NCI-H510A treated with DMSO at 0.1 percent for 48 hours (cell line): ENCODE measurements at regions not wholly inside any gene's neighbourhood (a gene's known extent, or its start where the extent isn't known, plus 50 kb on each side); places are given as distances from the start of the nearest gene placed in this dataset.
"Not testable (repeated sequence)": the region's sequence is repeated elsewhere in the genome, so short reads cannot be mapped to it uniquely, and the experiment has no call there.

Experiments
- DNase-seq: peaks from one replicate; lab custom pipeline; 2025; lab: John Stamatoyannopoulos, UW

GRCh38 chr1:55781003-55781402 is 565.8 kb upstream of the USP24 start:
- DNase-seq = no peak

DNA sequence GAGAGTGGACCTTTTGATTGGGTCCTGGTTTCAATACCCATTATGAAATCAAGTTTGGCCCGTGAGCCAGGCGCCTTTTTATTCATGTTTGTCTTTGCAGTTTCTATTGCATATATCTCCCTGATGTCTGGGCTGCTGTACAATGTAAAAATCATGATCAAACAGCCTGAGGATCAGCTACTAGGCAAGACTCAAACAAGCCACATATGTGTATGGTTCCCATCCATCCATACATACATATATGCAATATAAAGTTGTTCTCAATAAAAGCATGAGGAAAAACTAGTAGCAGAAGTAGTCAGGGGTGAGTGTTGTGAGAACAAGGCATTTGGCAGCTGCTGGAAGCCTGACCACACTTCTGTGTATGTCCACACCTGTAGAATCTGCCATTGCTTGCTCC is 562.4 kb upstream of the USP24 start:
- peak; percentile 8 for DNase-seq

DNA sequence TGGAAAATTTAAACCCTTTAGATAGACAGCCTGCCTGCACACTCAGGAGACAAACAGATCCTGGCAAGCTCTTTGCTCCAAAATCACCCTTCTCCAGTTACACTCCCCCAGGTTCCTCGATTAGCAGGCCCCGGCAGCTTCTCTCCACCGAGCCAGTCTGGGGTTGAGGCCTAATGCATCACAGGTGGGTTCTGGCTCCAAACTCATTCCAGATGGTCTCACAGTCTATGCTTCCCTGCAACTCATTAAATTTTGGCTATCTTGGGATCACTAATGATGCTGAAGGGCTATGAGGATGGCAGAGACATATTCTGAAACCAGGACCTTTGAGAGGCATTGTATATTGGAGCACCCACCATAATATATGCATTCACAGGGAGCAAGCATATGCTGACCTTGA is 559.8 kb upstream of the USP24 start:
- DNase-seq = no peak

- DNase-seq = no peak
These were observed 559.3 kb upstream of the USP24 start for GRCh38 chr1:55774446-55774845.

DNA sequence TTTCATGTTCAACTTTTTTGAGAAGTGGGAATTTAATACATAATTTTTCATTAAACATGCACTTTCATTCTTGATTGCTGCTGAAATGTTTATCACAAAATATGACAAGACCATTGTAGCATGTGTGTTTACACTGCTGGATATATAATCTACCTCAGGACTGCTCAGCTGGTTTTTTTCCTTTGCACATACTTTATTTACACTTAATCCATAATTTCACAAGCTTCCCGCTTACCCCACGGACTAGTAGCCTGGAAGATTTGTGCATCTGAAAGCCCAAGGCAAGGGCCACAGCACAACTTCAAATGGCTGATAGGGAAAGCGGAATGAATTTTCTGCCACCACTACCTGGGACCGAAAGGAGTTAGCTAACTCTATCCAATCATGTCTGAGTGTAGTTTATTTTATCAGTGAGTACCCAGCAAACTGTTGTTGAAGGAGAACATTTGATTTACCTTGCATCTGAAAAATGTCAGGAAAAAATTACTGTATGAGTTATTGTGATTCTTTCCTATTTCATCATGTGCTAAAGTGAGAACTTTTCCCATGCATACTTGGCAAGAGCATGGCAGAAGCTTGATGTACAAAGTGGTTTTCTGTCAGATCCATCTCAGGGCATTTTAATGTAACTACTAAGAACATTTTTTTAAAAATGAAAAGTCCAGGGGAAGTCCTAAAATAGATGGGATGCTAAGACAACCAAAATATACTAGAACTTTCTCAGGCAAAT is 558.2 kb upstream of the USP24 start:
- DNase-seq = no peak

DNA sequence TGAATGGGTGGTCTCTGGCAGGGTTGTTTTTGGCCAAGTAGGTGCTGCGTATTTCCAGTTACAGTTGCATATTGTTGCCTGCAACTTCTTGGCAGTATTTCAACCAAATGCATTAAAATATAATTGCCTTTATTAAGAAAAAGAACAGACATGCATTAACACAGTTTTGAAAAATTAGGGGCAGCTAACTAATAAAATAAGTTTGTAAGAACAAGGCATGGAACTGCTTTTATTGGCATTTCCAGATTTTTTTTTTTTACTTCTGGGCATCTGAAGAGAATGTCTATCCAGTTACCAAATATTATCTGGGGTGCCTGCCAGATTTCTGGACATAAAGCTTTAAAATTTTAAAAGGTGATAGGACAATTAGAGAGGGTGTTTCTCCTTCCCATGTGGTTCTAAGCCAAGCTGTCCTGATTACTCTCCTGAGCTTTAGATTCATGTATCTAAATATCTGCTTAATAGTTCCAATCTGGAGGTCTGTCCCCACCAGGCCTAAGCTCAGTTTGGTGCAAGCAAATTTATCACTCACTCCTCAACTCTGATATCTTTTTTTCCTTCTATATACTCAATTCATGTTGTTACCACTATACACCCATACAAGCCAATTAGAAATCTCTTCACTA is 553.3 kb upstream of the USP24 start:
- no peak for DNase-seq

- no peak for DNase-seq
These were observed 552.0 kb upstream of the USP24 start for GRCh38 chr1:55767171-55767570.

DNA sequence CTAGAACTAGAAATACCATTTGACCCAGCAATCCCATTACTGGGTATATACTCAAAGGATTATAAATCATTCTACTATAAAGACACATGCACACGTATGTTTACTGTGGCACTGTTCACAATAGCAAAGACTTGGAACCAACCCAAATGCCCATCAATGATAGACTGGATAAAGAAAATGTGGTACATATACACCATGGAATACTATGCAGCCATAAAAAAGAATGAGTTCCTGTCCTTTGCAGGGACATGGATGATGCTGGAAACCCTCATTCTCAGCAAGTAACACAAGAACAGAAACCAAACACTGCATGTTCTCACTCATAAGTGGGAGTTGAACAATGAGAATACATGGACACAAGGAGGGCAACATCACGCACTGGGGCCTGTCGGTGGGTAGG is 550.3 kb upstream of the USP24 start:
- not testable (repeated sequence) for DNase-seq

DNA sequence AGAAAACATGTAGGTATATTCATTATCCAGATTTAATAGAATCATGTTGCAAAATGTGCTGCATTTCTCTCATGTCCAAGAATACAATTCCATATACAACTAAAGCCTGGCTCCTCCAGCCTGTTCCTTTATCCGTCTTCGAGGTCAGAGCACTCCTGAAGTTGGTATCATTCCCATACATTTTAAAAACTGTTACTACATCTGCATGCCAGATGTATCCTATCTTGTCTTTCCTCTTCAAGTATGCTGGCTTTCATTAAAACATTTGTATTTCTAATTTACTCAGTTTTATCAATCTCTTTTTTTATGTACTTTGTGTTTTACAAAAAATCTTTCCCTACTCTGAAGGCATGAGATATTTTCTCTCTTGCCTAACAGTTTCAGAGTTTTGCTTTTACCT is 536.6 kb upstream of the USP24 start:
- DNase-seq = no peak

GRCh38 chr1:55750628-55750995 is 535.4 kb upstream of the USP24 start:
- no peak for DNase-seq

DNA sequence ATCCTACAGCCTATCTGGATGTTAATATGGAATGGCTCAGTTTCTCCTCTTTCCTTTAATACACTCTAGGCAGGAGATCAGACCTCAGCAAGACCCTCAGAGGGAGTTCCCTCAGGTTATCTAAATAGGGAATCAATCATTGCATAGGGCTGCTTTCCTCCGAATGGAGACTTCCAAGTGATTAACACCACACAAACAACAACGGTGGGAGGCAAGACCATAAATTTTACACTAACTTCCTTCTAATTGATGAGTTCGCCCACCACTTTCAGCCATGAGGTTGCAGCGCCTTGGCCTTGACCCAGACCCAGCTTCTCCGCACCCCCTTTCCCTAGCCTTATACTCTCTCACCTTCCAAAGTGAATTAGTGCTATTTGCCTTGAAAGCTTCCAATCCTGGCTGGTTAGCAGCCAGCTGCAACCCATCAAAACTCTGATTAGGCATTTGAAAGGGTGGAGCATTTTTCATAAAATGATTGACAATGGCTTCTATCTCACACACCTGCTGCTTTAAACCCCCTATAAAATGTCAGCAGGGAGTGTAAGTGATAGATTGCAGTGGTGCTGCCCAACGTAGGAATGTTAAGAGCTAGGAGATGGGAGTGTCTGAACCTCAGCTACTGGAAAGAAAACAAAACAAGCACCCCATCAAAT is 534.9 kb upstream of the USP24 start:
- no peak for DNase-seq

DNA sequence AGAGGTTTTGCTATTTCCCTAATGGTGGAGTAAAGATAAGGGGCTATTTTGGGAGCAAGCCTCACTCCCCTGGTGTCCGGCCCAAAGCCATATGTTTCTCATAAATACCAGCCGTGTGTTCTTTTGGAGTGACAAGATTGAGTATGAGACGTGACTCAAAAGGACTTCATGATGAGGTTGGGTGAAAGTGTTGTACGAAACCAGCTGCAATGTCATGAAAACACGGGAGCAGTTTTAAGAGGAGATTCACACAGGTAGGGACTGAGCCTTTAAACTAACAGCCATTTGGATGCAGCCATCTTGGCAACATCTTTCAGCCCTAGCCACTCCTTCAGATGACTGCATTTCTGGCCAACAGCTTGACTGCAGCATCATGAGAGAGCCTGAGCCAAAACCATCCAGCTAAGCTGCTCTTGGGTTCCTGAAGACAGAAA is 532.3 kb upstream of the USP24 start:
- no peak for DNase-seq

DNA sequence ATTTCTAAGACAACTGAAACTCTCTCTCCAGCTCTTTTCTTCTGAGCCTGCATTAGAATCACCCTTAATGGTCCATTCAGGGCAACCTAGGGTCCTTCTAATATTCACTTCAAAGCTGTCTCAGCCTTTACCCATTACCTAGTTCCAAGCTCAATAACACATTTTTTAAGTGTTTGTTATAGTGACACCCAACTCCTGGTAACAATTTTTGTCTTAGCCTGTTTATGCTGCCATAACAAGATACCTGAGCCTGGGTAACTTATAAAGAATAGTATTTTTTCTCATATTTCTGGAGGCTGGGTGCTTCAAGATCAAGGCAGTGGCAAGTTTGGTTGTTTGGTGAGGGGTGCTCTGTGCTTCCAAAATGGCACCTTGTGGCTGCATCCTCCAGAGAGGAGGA is 531.5 kb upstream of the USP24 start:
- DNase-seq = no peak

- no peak for DNase-seq
These were observed 526.4 kb upstream of the USP24 start for GRCh38 chr1:55741516-55741915.

GRCh38 chr1:55735106-55735505 is 519.9 kb upstream of the USP24 start:
- no peak for DNase-seq

DNA sequence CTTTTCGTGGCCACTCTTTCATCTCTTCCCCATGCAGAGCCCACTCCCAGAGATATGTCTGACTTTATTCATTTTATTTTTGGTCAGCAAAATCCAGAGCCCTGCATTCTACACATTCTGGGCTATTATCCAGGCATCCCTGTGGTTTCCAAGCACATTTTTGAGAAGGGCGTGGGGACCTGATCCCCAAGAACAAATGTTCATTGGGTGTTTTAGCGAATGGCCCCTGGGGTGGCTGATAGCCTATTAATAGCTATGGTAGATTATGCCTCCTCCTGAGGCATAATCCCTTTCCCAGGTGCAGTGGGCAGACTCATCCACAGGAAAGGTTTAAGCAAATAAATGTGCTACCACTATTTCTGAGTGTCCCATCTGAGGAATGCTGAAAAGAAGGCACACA is 511.8 kb upstream of the USP24 start:
- no peak for DNase-seq

- DNase-seq = no peak
These were observed 510.2 kb upstream of the USP24 start for GRCh38 chr1:55725378-55725777.

GRCh38 chr1:55724551-55725325 is 509.6 kb upstream of the USP24 start:
- no peak for DNase-seq

- DNase-seq = no peak
These were observed 507.8 kb upstream of the USP24 start for GRCh38 chr1:55723001-55723400.

GRCh38 chr1:55720261-55720660 is 505.1 kb upstream of the USP24 start:
- no peak for DNase-seq

DNA sequence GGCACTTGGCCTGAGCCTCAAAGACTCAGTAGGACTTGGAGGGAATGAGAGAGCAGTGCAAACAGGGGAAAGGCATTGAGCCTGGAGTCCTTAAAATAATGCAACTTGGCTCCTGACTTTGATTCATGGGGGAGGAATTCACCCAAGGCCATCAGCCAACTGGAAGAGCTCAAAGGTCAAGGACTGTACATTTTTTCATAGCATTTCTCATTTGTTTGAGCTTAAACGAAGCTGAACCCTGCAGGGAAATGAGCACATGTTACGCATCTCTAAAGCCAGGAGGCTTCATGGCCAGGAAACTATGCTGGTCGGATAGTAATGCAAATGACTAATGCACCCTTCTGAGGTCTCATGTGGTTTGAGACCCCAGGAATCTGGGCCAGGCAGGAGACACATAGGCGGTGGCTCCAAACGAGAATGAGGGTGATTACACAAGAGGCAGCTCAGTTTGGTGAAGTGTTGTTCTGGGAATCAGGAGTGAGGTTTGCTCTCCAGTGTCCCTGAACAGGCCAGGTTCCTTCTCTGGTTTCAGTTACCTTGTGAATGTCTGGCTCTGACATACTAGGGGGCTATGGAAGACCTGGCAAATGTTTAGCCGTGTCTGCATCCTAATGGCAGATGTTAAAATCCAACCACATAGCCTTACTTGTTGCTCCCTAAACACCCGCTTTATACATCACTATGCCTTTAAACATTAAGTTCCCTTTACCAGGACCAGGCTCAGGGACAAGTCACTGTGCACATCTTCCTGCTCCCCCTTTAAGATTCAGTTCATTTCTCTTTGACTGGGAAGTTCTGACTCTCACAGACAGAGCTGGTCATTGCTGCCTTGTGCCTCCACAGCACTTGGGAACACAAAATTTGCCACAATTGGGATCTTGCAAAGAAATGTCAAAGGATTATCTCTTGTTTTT is 503.9 kb upstream of the USP24 start:
- no peak for DNase-seq

DNA sequence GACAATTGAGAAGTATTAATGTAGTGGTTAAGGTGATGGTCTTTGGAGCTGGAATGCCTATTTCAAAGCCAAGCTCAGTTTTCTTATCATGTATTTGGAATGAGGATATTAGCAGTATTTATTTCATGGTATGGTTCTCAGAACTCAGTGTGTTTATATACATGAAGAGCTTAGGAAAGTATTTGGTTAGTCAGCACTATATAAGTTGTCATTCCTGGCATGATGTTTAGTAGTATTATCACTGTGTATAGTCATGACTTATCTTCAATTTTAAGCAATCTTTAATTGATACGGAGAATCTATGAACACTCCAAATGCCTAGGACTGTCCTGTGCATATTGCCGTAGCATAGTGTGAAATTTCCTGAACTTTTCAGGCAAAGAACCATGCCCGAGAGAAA is 501.9 kb upstream of the USP24 start:
- no peak for DNase-seq
